Peyer's patch (tissue), 4 donors: ENCODE measurements at regions not wholly inside any gene's neighbourhood (a gene's known extent, or its start where the extent isn't known, plus 50 kb on each side); places are given as distances from the start of the nearest gene placed in this dataset.

ENCODE experiments used
- CTCF ChIP-seq, 6 experiments: fragments of 450-650 bp in 4 of 6; fragments of 200-600 bp in 2 of 6; sonication (generic) in 1 of 6; IDR thresholded peaks; one replicate each; pipeline ENCODE4 v1.5.1; 2017 to 2019; ENCODE audit warnings: antibody characterized with exemption in 6 of 6, mild to moderate bottlenecking in 3 of 6, moderate library complexity in 1 of 6
- POLR2A ChIP-seq, 2 donors: fragments of 450-650 bp; IDR thresholded peaks; one replicate each; pipeline ENCODE4 v1.5.1; 2017; ENCODE audit warnings: antibody characterized with exemption in 2 of 2, mild to moderate bottlenecking in 2 of 2, moderate library complexity in 2 of 2

GRCh38 chr18:24862201-24862816 lies 401.9 kb downstream of the HRH4 start:
- TF ChIP-seq POLR2A (IDR thresholded peaks at IDR 0.05) (no peak), CTCF (IDR thresholded peaks at IDR 0.05) (no peak)
